H1 (cell line): ENCODE measurements at regions not wholly inside any gene's neighbourhood (a gene's known extent, or its start where the extent isn't known, plus 50 kb on each side); places are given as distances from the start of the nearest gene placed in this dataset.

ENCODE experiments used
- CTCF ChIA-PET: fragments of 300-600 bp; sonication (Branson Sonifier 250); formaldehyde crosslinking; loops from one replicate; lab custom pipeline; 2021; ENCODE audit not compliant: partially characterized antibody; lab: Charles Lee
- POLR2A ChIA-PET: fragments of 300-600 bp; sonication (Branson Sonifier 250); formaldehyde crosslinking; loops from one replicate; lab custom pipeline; 2021; ENCODE audit warnings: inconsistent platforms; ENCODE audit not compliant: partially characterized antibody; lab: Charles Lee
- DNase-seq, 2 experiments: peaks; one replicate each; pipeline versions ENCODE4 v3.0.0 to v3.0.0-alpha.2; 2010 to 2022; ENCODE audit warnings: low spot score in 2 of 2, low read depth in 1 of 2, mixed read lengths in 1 of 2
- FAIRE-seq: peaks from 2 replicates; lab custom pipeline; 2011; peaks lifted over from hg19 to GRCh38; lab: Jason Lieb, UNC
- H2AFZ ChIP-seq: 2 replicates; pipeline ENCODE4 v1.8.1; 2012; ENCODE audit warnings: low read length, inconsistent platforms
- H2AK5ac ChIP-seq: 2 replicates; pipeline ENCODE4 v1.6.1; 2013; ENCODE audit warnings: low read depth, low read length
- H2BK120ac ChIP-seq: replicated peaks from 2 replicates; pipeline ENCODE3; 2013; ENCODE audit warnings: low read depth, low read length, inconsistent platforms
- H2BK12ac ChIP-seq: 2 replicates; pipeline ENCODE4 v1.6.1; 2013; ENCODE audit warnings: low read depth, low read length
- H2BK15ac ChIP-seq: 2 replicates; pipeline ENCODE4 v1.6.1; 2013; ENCODE audit warnings: low read length
- H2BK20ac ChIP-seq: 2 replicates; pipeline ENCODE4 v1.6.1; 2013; ENCODE audit warnings: low read length
- H2BK5ac ChIP-seq: 2 replicates; pipeline ENCODE4 v1.6.1; 2013; ENCODE audit warnings: low read depth, low read length
- H3K14ac ChIP-seq: 2 replicates; pipeline ENCODE4 v1.6.1; 2013; ENCODE audit warnings: inconsistent platforms; ENCODE audit not compliant: insufficient read length
- H3K18ac ChIP-seq: 2 replicates; pipeline ENCODE4 v1.6.1; 2013; ENCODE audit warnings: low read length; ENCODE audit errors: extremely low read depth
- H3K23ac ChIP-seq: 2 replicates; pipeline ENCODE4 v1.6.1; 2013; ENCODE audit warnings: inconsistent platforms; ENCODE audit not compliant: insufficient read length
- H3K23me2 ChIP-seq: 2 replicates; pipeline ENCODE4 v1.6.1; 2013; ENCODE audit warnings: low read depth, low read length
- H3K27ac ChIP-seq: 2 replicates; pipeline ENCODE4 v1.6.1; 2011; ENCODE audit warnings: low read depth, low read length, inconsistent platforms
- H3K27me3 ChIP-seq, 4 experiments: replicated peaks in 1 of 4; 1 replicate in 1 of 4; 2 replicates in 3 of 4; pipeline versions ENCODE4 v1.6.1 to v1.8.1; 2011 to 2013; ENCODE audit warnings: low read length in 3 of 4, mild to moderate bottlenecking in 3 of 4, inconsistent platforms in 2 of 4, mixed read lengths in 2 of 4, moderate library complexity in 1 of 4; ENCODE audit not compliant: control insufficient read depth in 3 of 4, insufficient read depth in 3 of 4; ENCODE audit errors: extremely low read depth in 1 of 4
- H3K36me3 ChIP-seq, 4 experiments: 2 replicates each; pipeline versions ENCODE4 v1.6.1 to v1.8.1; 2011 to 2013; ENCODE audit warnings: mild to moderate bottlenecking in 4 of 4, low read length in 3 of 4, moderate library complexity in 2 of 4, control low read depth in 1 of 4, inconsistent platforms in 1 of 4; ENCODE audit not compliant: insufficient read depth in 4 of 4, control insufficient read depth in 2 of 4
- H3K4ac ChIP-seq: replicated peaks from 2 replicates; pipeline ENCODE3; 2013; ENCODE audit warnings: low read length, low read depth, mixed read lengths, inconsistent platforms; ENCODE audit not compliant: insufficient read length
- H3K4me1 ChIP-seq, 4 experiments: replicated peaks in 1 of 4; 1 replicate in 1 of 4; 2 replicates in 3 of 4; pipeline versions ENCODE4 v1.6.1 to v1.8.1; 2011 to 2013; ENCODE audit warnings: low read length in 3 of 4, inconsistent platforms in 2 of 4, mixed read lengths in 1 of 4; ENCODE audit not compliant: insufficient read depth in 4 of 4, control insufficient read depth in 3 of 4
- H3K4me2 ChIP-seq, 2 experiments: 2 replicates each; pipeline versions ENCODE4 v1.6.1 to v1.8.1; 2011 to 2013; ENCODE audit warnings: low read depth in 2 of 2, low read length in 2 of 2, control low read depth in 1 of 2, inconsistent platforms in 1 of 2, mild to moderate bottlenecking in 1 of 2; ENCODE audit not compliant: insufficient read depth in 1 of 2
- H3K4me3 ChIP-seq, 4 experiments: fragments of 200-600, 300-600 bp in 1 of 4; sonication (generic), shearing (Covaris generic), sonication (Bioruptor Twin) in 1 of 4; 2 replicates each; pipeline versions ENCODE4 v1.5.1 to v1.8.1; 2011 to 2016; ENCODE audit warnings: low read length in 4 of 4, low read depth in 3 of 4, control low read depth in 2 of 4, inconsistent platforms in 2 of 4, mild to moderate bottlenecking in 2 of 4, mixed read lengths in 1 of 4, moderate library complexity in 1 of 4; ENCODE audit not compliant: insufficient read depth in 2 of 4; ENCODE audit errors: extremely low read depth in 1 of 4
- H3K56ac ChIP-seq: replicated peaks from 2 replicates; pipeline ENCODE3; 2013; ENCODE audit warnings: low read depth, mild to moderate bottlenecking, mixed read lengths, low read length, inconsistent platforms; ENCODE audit not compliant: insufficient read length
- H3K79me1 ChIP-seq: 2 replicates; pipeline ENCODE4 v1.6.1; 2013; ENCODE audit warnings: low read depth, low read length, control low read depth
- H3K79me2 ChIP-seq, 2 experiments: 2 replicates each; pipeline versions ENCODE4 v1.6.1 to v1.8.1; 2012 to 2013; ENCODE audit warnings: low read length in 2 of 2, mild to moderate bottlenecking in 2 of 2, inconsistent platforms in 1 of 2; ENCODE audit not compliant: insufficient read depth in 2 of 2, control insufficient read depth in 1 of 2
- H3K9ac ChIP-seq, 4 experiments: replicated peaks in 1 of 4; 1 replicate in 1 of 4; 2 replicates in 3 of 4; pipeline versions ENCODE4 v1.6.1 to v1.8.1; 2011 to 2013; ENCODE audit warnings: low read depth in 3 of 4, low read length in 3 of 4, control low read depth in 2 of 4, mild to moderate bottlenecking in 2 of 4, moderate library complexity in 2 of 4, inconsistent platforms in 1 of 4; ENCODE audit errors: extremely low read depth in 1 of 4
- H3K9me3 ChIP-seq, 2 experiments: 2 replicates each; pipeline versions ENCODE4 v1.6.1 to v1.8.1; 2012 to 2013; ENCODE audit warnings: mild to moderate bottlenecking in 2 of 2, moderate library complexity in 2 of 2, control low read depth in 1 of 2, inconsistent platforms in 1 of 2, low read depth in 1 of 2, low read length in 1 of 2, mixed read lengths in 1 of 2; ENCODE audit not compliant: insufficient read depth in 2 of 2
- H4K20me1 ChIP-seq, 2 experiments: replicated peaks in 1 of 2; 2 replicates each; pipeline versions ENCODE3 to v1.8.1; 2011 to 2013; ENCODE audit warnings: inconsistent platforms in 2 of 2, low read length in 2 of 2, mild to moderate bottlenecking in 1 of 2; ENCODE audit not compliant: insufficient read depth in 2 of 2, control insufficient read depth in 1 of 2
- H4K5ac ChIP-seq: 2 replicates; pipeline ENCODE4 v1.6.1; 2013; ENCODE audit warnings: low read length, low read depth, mixed read lengths, inconsistent platforms; ENCODE audit not compliant: insufficient read length
- H4K8ac ChIP-seq: 2 replicates; pipeline ENCODE4 v1.8.0; 2013; ENCODE audit warnings: mild to moderate bottlenecking, moderate library complexity, low read length, inconsistent platforms; ENCODE audit not compliant: insufficient read depth; ENCODE audit errors: extremely low read depth
- H4K91ac ChIP-seq: replicated peaks from 2 replicates; pipeline ENCODE3; 2013; ENCODE audit warnings: low read length, mixed read lengths, inconsistent platforms; ENCODE audit not compliant: insufficient read length
- CBX8 ChIP-seq: fragments of 300-800, 300-1000 bp; sonication (generic); IDR thresholded peaks from 2 replicates; pipeline ENCODE4 v1.7.1; 2016; ENCODE audit warnings: low read depth, low read length, borderline replicate concordance
- CREB1 ChIP-seq: IDR thresholded peaks from 2 replicates; pipeline ENCODE4 v1.6.1; 2012; ENCODE audit warnings: inconsistent platforms
- E2F6 ChIP-seq: IDR thresholded peaks from 2 replicates; pipeline ENCODE4 v1.6.1; 2012; ENCODE audit warnings: inconsistent platforms
- EGR1 ChIP-seq: IDR thresholded peaks from 2 replicates; pipeline ENCODE4 v1.6.1; 2011; ENCODE audit warnings: low read depth, low read length, borderline replicate concordance
- POU5F1 ChIP-seq: IDR thresholded peaks from 2 replicates; pipeline ENCODE4 v1.6.1; 2011; ENCODE audit warnings: low read depth, mild to moderate bottlenecking, low read length, moderate library complexity
- RBBP5 ChIP-seq: IDR thresholded peaks from 2 replicates; pipeline ENCODE4 v1.7.1; 2012; ENCODE audit warnings: low read depth, mild to moderate bottlenecking, inconsistent platforms, low read length, moderate library complexity, borderline replicate concordance
- RNF2 ChIP-seq: fragments of 200-900, 300-1000 bp; sonication (generic); IDR thresholded peaks from 2 replicates; pipeline ENCODE4 v1.7.1; 2016; ENCODE audit warnings: borderline replicate concordance, low read depth, mild to moderate bottlenecking, antibody characterized with exemption, low read length; ENCODE audit not compliant: poor library complexity, severe bottlenecking; ENCODE audit errors: missing control alignments
- SAP30 ChIP-seq: fragments of 300-600 bp; sonication (generic); IDR thresholded peaks from 2 replicates; pipeline ENCODE4 v1.7.1; 2012; ENCODE audit warnings: low read length, moderate library complexity, mild to moderate bottlenecking, inconsistent platforms; ENCODE audit not compliant: insufficient read depth, insufficient replicate concordance
- SP1 ChIP-seq: IDR thresholded peaks from 2 replicates; pipeline ENCODE4 v1.6.1; 2011; ENCODE audit warnings: low read depth, low read length
- SP2 ChIP-seq: IDR thresholded peaks from 2 replicates; pipeline ENCODE4 v1.6.1; 2012; ENCODE audit warnings: mild to moderate bottlenecking, low read length, inconsistent platforms
- ZNF274 ChIP-seq: IDR thresholded peaks from 2 replicates; pipeline ENCODE4 v1.7.0; 2012; ENCODE audit warnings: low read length, borderline replicate concordance; ENCODE audit errors: extremely low read depth
- WGBS, 2 experiments: shearing (Covaris generic) in 1 of 2; methylation state at CpG; one replicate each; pipeline versions ENCODE4 v1.1.6 to v1.1.7; 2013 to 2015; ENCODE audit warnings: low lambda C conversion rate in 2 of 2, mixed read lengths in 2 of 2, inconsistent platforms in 1 of 2, low coverage in 1 of 2, missing lambda C conversion rate in 1 of 2; ENCODE audit not compliant: insufficient replicate concordance in 2 of 2, insufficient coverage in 1 of 2, insufficient read length in 1 of 2; ENCODE audit errors: extremely low coverage in 1 of 2, missing lambda C conversion rate in 1 of 2; 5-methylcytosine and 5-hydroxymethylcytosine counted together

DNA sequence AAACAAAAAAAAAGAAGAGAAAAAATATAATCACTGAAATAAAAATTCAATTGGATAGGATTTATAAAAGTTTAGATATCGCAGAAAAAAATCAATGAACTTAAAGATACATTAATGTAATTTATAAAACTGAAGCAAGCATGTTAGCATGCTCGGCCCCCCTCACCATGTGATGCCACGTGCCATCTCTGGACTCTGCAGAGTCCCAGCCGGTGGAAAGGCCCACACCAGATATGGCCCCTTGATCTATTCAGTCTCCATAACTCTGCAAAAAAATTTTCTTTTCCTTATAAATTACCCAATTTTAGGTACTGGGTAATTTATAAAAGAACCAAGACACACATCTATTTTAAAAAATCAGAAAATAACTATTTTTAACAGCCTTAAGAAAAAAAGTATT lies 476.0 kb upstream of the ANO3 start:
- Histone ChIP-seq H3K4me3 (no peak overlapping the region), H2BK20ac (no peak overlapping the region), H2AK5ac (no peak overlapping the region), H3K4ac (no peak overlapping the region), H4K8ac (no peak overlapping the region), H3K14ac (no peak overlapping the region), H3K4me1 (no peaks in the 10 kb centered on the region), H3K79me1 (no peaks in the 10 kb centered on the region), H4K20me1 (no peaks in the 10 kb centered on the region), H3K27me3 (no peaks in the 10 kb centered on the region), H3K9ac (no peak overlapping the region), H2BK12ac (no peak overlapping the region), H3K4me2 (no peak overlapping the region), H3K9me3 (no peaks in the 10 kb centered on the region), H3K56ac (no peak overlapping the region), H4K91ac (no peak overlapping the region), H3K27ac (no peak overlapping the region), H3K36me3 (no peaks in the 10 kb centered on the region), H3K23ac (no peak overlapping the region), H2BK5ac (no peak overlapping the region), H3K23me2 (no peaks in the 10 kb centered on the region), H2AFZ (no peak overlapping the region), H3K18ac (no peak overlapping the region), H2BK120ac (no peak overlapping the region), H2BK15ac (no peak overlapping the region), H4K5ac (no peak overlapping the region), H3K79me2 (no peaks in the 10 kb centered on the region)
- DNase-seq: no peak
- TF ChIP-seq ZNF274: no peak
- no peak for TF ChIP-seq EGR1
- no peak for TF ChIP-seq RBBP5
- TF ChIP-seq RNF2: no peak
- no peak for TF ChIP-seq E2F6
- TF ChIP-seq POU5F1: no peak
- TF ChIP-seq CBX8: no peak
- TF ChIP-seq SP2: no peak
- TF ChIP-seq CREB1: no peak
- TF ChIP-seq SAP30: no peak
- TF ChIP-seq SP1: no peak
- no peak for FAIRE-seq
- ChIA-PET CTCF (interaction anchor here (0.6 kb wide), 1 partner anchor 964 kb away, joined by 3 read pairs; no protein-coding TSS in a partner anchor), POLR2A (no interaction called here)
- WGBS, 2 experiments: 94% methylated on average over 4 of the region's 4 CpGs; no CpG with 5 or more reads in 1 of the 2 experiments
